ENCODE measurements at regions not wholly inside any gene's neighbourhood (a gene's known extent, or its start where the extent isn't known, plus 50 kb on each side); places are given as distances from the start of the nearest gene placed in this dataset.

DNA sequence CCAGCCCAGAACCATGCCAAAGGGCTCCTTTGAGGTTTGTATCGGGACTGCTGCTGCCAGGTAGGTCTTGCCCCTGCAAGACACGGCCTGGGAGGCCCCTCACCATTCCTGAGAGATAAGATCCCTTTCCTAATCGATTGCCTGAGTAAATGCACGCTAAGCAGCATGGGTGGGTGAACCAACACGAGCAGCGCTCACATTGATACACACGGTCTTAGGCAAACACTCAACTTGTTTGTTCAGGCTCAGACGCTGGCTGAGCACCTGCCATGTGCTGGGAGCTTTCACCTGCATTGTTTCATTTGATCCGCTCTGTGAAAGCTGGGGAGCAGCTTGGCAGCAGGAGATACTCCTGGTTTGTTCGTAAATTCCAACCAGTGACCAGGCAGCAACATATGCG lies 76.9 kb upstream of the NEURL1B start:
- H3K27ac Mint-ChIP-seq = no peak overlapping the region
- H3K27me3 Mint-ChIP-seq = peaks cover 15% of the 10 kb centered on the region
- no peaks in the 10 kb centered on the region for H3K9me3 Mint-ChIP-seq
- no peak overlapping the region for H3K4me3 Mint-ChIP-seq
- no peaks in the 10 kb centered on the region for H3K36me3 Mint-ChIP-seq
- ATAC-seq (ENCODE audit: low read depth) (no peak), DNase-seq (ENCODE audit: low spot score in 2 of 2) (no peak)
- no peaks in the 10 kb centered on the region for H3K4me1 Mint-ChIP-seq

DNA sequence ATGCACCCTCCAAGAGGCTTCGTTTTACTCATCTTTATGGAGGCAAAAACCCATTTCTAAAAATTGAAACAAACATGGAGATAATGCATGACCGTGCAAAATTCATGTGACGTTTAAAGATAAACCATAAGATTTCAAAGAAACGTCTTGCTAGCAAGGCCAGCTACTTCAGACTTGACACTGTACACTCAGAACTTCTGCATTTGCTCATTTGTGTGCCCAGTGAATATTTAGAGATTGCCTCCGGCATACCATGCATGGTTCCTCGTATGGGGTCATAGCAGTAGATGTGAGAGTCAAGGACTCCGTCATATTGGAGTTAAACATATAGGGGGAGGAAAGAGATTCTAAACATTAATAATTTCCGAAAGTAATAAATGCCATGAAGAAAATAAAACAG lies 78.6 kb upstream of the NEURL1B start:
- no peaks in the 10 kb centered on the region for H3K9me3 Mint-ChIP-seq
- no peaks in the 10 kb centered on the region for H3K4me1 Mint-ChIP-seq
- no peaks in the 10 kb centered on the region for H3K36me3 Mint-ChIP-seq
- no peak for ATAC-seq (ENCODE audit: low read depth)
- no peak overlapping the region for H3K4me3 Mint-ChIP-seq
- H3K27me3 Mint-ChIP-seq = peaks cover 12% of the 10 kb centered on the region
- no peak overlapping the region for H3K27ac Mint-ChIP-seq
- DNase-seq (ENCODE audit: low spot score in 2 of 2) = no peak

GRCh38 chr5:172561151-172561550 lies 79.9 kb upstream of the NEURL1B start:
- Mint-ChIP-seq H3K27ac (no peak overlapping the region), H3K4me1 (no peaks in the 10 kb centered on the region), H3K36me3 (no peaks in the 10 kb centered on the region), H3K27me3 (peaks cover 14% of the 10 kb centered on the region), H3K9me3 (no peaks in the 10 kb centered on the region), H3K4me3 (no peak overlapping the region)
- no peak for ATAC-seq (ENCODE audit: low read depth)
- DNase-seq (ENCODE audit: low spot score in 2 of 2) = no peak

- Mint-ChIP-seq H3K27ac (no peak overlapping the region), H3K27me3 (peaks cover 14% of the 10 kb centered on the region), H3K4me1 (no peaks in the 10 kb centered on the region), H3K36me3 (no peaks in the 10 kb centered on the region), H3K9me3 (no peaks in the 10 kb centered on the region), H3K4me3 (no peak overlapping the region)
- ATAC-seq (ENCODE audit: low read depth) (no peak), DNase-seq (ENCODE audit: low spot score in 2 of 2) (no peak)
These were observed 81.8 kb upstream of the NEURL1B start for GRCh38 chr5:172559004-172559932.

DNA sequence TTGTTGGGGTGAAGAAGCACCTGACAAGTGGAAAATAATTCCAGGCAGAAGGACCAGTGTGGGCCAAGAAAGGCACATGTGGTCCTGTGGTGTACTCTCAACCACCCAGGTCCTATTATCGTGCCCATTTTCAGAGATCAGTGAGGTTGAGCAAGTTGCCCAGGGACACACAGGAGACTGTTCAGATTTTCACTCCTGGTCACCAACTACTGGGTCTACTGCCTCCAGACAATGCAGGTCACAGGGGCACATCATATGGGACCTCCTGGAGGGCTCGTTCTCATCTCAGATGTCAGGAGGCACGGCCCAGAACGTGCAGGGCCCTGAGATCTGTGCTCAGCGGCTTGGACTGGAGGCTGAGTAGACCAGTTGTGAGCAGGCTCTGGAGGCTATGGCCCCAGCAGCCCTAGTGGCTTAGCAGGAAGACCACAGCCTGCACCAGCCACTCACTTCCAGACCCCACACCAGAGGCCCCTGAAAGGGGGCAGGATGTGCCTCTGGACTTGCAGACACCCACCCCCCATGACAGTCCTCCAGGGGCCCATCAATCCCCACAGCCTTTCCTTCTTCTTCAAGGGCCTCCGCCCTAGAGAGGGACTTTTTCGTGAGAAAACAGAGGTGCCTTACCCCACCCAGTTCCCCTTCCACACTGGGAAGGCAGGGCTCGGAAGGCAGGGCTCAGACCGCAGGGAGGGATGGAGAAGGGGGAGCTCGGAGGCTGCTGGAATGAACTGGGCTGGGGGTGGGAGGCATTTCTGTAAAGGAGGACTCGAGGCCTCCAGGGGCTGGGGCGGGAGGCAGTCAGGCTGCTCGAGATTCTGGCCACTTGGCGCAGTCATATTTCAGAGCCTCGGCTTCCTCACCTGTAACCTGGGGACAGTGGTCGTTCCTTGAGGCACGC lies 82.7 kb upstream of the NEURL1B start:
- peaks cover 12% of the 10 kb centered on the region for H3K27me3 Mint-ChIP-seq
- no peaks in the 10 kb centered on the region for H3K9me3 Mint-ChIP-seq
- H3K27ac Mint-ChIP-seq = no peak overlapping the region
- H3K36me3 Mint-ChIP-seq = no peaks in the 10 kb centered on the region
- ATAC-seq (ENCODE audit: low read depth) (no peak), DNase-seq (ENCODE audit: low spot score in 2 of 2) (no peak)
- no peaks in the 10 kb centered on the region for H3K4me1 Mint-ChIP-seq
- H3K4me3 Mint-ChIP-seq = no peak overlapping the region

DNA sequence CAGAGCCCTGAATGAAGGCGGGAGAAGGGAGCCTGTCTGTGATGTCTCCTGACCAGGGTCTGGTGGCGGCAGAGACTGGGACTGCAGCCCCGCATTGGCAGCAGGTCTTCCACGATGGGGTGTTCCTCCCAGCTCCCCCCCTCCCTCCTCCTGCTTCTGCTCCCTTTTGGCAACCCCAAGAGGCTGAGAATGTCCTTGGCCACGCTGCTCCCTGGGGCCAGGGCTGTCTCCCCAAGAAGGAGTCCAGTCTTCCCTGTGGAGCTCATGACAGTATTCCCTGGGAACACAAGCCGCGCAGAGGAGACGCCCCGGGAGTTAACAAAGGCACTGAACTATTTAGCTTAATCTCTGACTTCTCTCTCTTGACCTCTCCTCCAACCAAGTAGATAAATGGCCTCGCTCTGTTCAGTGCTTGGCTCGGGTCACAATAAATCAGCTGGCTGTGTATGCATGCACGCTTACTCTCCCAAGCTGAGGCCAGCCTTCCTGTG lies 84.0 kb upstream of the NEURL1B start:
- DNase-seq (ENCODE audit: low spot score in 2 of 2) (no peak), ATAC-seq (ENCODE audit: low read depth) (no peak)
- no peaks in the 10 kb centered on the region for H3K9me3 Mint-ChIP-seq
- H3K4me1 Mint-ChIP-seq = no peaks in the 10 kb centered on the region
- H3K36me3 Mint-ChIP-seq = no peaks in the 10 kb centered on the region
- H3K4me3 Mint-ChIP-seq = no peak overlapping the region
- H3K27ac Mint-ChIP-seq = no peak overlapping the region
- peaks cover 8% of the 10 kb centered on the region for H3K27me3 Mint-ChIP-seq

GRCh38 chr5:172556262-172556661 lies 84.8 kb upstream of the NEURL1B start:
- no peak for DNase-seq (ENCODE audit: low spot score in 2 of 2)
- no peaks in the 10 kb centered on the region for H3K36me3 Mint-ChIP-seq
- H3K27ac Mint-ChIP-seq = no peak overlapping the region
- peaks cover 1% of the 10 kb centered on the region for H3K9me3 Mint-ChIP-seq
- no peaks in the 10 kb centered on the region for H3K4me1 Mint-ChIP-seq
- no peak for ATAC-seq (ENCODE audit: low read depth)
- H3K4me3 Mint-ChIP-seq = no peak overlapping the region
- peaks cover 8% of the 10 kb centered on the region for H3K27me3 Mint-ChIP-seq

- no peak overlapping the region for H3K27ac Mint-ChIP-seq
- peaks cover 1% of the 10 kb centered on the region for H3K9me3 Mint-ChIP-seq
- H3K36me3 Mint-ChIP-seq = no peaks in the 10 kb centered on the region
- DNase-seq (ENCODE audit: low spot score in 2 of 2) = no peak
- H3K4me3 Mint-ChIP-seq = no peak overlapping the region
- peaks cover 8% of the 10 kb centered on the region for H3K27me3 Mint-ChIP-seq
- no peaks in the 10 kb centered on the region for H3K4me1 Mint-ChIP-seq
- no peak for ATAC-seq (ENCODE audit: low read depth)
These were observed 86.5 kb upstream of the NEURL1B start for GRCh38 chr5:172554562-172554961.

DNA sequence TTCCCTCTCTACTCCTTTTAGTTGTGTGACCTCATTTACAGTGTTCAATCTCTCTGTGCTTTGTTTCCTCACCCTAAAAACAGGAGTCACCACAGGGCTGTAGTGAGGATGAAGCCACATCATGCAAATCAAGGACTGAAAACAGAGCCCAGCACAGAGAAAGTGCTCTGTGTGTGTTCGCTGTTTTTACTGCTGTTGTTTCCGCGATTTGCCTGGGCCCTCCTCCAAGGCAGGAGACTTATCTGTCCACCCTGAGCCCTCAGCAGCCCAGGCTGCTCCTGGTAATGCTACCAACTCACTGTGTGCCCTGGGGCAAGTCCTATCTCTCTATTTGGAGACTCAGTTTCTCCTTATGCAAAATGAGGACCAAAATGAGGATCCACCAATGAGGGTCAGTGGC lies 87.2 kb upstream of the NEURL1B start:
- ATAC-seq (ENCODE audit: low read depth) = no peak
- H3K27me3 Mint-ChIP-seq = peaks cover 8% of the 10 kb centered on the region
- H3K9me3 Mint-ChIP-seq = peaks cover 1% of the 10 kb centered on the region
- H3K4me3 Mint-ChIP-seq = no peak overlapping the region
- H3K27ac Mint-ChIP-seq = no peak overlapping the region
- H3K36me3 Mint-ChIP-seq = no peaks in the 10 kb centered on the region
- DNase-seq (ENCODE audit: low spot score in 2 of 2) = no peak
- no peaks in the 10 kb centered on the region for H3K4me1 Mint-ChIP-seq

GRCh38 chr5:172553167-172553566 lies 87.9 kb upstream of the NEURL1B start:
- H3K27me3 Mint-ChIP-seq = peaks cover 4% of the 10 kb centered on the region
- H3K36me3 Mint-ChIP-seq = no peaks in the 10 kb centered on the region
- no peak overlapping the region for H3K27ac Mint-ChIP-seq
- H3K4me3 Mint-ChIP-seq = no peak overlapping the region
- no peaks in the 10 kb centered on the region for H3K4me1 Mint-ChIP-seq
- no peak for DNase-seq (ENCODE audit: low spot score in 2 of 2)
- no peak for ATAC-seq (ENCODE audit: low read depth)
- peaks cover 1% of the 10 kb centered on the region for H3K9me3 Mint-ChIP-seq

DNA sequence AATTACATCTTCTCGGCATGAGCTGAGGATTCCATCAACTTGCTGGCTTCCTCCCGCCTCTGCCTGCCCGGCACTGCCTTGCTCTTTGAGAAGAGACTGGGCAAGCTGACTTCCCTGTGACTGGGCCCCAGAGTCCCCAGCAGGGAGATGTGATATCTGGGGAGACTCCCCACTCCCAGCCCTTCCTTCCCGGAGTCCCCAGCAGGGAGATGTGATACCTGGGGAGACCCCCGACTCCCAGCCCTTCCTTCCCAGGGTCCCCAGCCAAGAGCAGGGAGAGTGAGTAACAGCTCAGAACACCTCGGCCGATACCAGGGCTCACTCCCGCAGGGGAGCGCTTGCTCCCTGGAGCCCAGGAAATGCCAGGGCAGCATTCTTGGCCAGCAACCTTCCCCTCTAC lies 90.1 kb upstream of the NEURL1B start:
- Mint-ChIP-seq H3K27ac (no peak overlapping the region), H3K27me3 (peaks cover 6% of the 10 kb centered on the region), H3K36me3 (peaks cover 2% of the 10 kb centered on the region), H3K9me3 (peaks cover 1% of the 10 kb centered on the region), H3K4me3 (no peak overlapping the region), H3K4me1 (no peaks in the 10 kb centered on the region)
- no peak for ATAC-seq (ENCODE audit: low read depth)
- no peak for DNase-seq (ENCODE audit: low spot score in 2 of 2)

- DNase-seq (ENCODE audit: low spot score in 2 of 2) (no peak), ATAC-seq (ENCODE audit: low read depth) (no peak)
- H3K4me1 Mint-ChIP-seq = no peaks in the 10 kb centered on the region
- peaks cover 2% of the 10 kb centered on the region for H3K36me3 Mint-ChIP-seq
- no peak overlapping the region for H3K4me3 Mint-ChIP-seq
- peaks cover 1% of the 10 kb centered on the region for H3K9me3 Mint-ChIP-seq
- no peak overlapping the region for H3K27ac Mint-ChIP-seq
- H3K27me3 Mint-ChIP-seq = peaks cover 11% of the 10 kb centered on the region
These were observed 90.8 kb upstream of the NEURL1B start for GRCh38 chr5:172550096-172550765.

- H3K4me3 Mint-ChIP-seq = no peak overlapping the region
- DNase-seq (ENCODE audit: low spot score in 2 of 2) (no peak), ATAC-seq (ENCODE audit: low read depth) (no peak)
- peaks cover 2% of the 10 kb centered on the region for H3K36me3 Mint-ChIP-seq
- H3K4me1 Mint-ChIP-seq = no peaks in the 10 kb centered on the region
- H3K9me3 Mint-ChIP-seq = peaks cover 1% of the 10 kb centered on the region
- peaks cover 11% of the 10 kb centered on the region for H3K27me3 Mint-ChIP-seq
- H3K27ac Mint-ChIP-seq = no peak overlapping the region
These were observed 91.4 kb upstream of the NEURL1B start for GRCh38 chr5:172549696-172550095.

Data from memory B cell (primary cell).